ENCODE measurements at regions not wholly inside any gene's neighbourhood (a gene's known extent, or its start where the extent isn't known, plus 50 kb on each side); places are given as distances from the start of the nearest gene placed in this dataset.

- DNase-seq (ENCODE audit: low read depth, low spot score), result peak; percentile 68
Measured at GRCh38 chr3:130839813-130840212, 54.1 kb upstream of the ATP2C1 start.

DNA sequence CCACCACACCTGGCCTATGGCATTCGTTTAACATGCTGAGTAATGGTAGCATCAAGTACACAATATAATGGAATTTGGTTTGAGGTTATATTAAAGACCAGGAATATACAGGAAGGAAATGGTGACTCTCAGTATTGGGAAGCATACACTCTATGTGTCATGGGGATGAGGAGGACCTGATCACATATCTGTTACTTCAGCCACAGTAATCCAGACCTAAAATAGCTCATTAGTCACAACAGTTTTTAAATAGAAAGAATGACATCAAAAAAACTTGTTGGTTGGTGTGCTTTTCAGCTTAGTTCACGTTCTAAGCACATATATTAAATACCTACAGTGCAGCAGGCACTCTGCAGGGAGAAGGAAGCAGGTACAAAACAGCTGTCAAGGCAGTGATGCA, 52.5 kb upstream of the ATP2C1 start:
- DNase-seq (ENCODE audit: low read depth, low spot score), result no peak

- no peak for DNase-seq (ENCODE audit: low read depth, low spot score)
Measured at GRCh38 chr3:130843441-130843840, 50.4 kb upstream of the ATP2C1 start.
